NCI-H2196 (cell line): ENCODE measurements at regions not wholly inside any gene's neighbourhood (a gene's known extent, or its start where the extent isn't known, plus 50 kb on each side); places are given as distances from the start of the nearest gene placed in this dataset.

Experiments
- DNase-seq: peaks from one replicate; lab custom pipeline; 2025; ENCODE audit not compliant: unreplicated experiment; lab: John Stamatoyannopoulos, UW

DNA sequence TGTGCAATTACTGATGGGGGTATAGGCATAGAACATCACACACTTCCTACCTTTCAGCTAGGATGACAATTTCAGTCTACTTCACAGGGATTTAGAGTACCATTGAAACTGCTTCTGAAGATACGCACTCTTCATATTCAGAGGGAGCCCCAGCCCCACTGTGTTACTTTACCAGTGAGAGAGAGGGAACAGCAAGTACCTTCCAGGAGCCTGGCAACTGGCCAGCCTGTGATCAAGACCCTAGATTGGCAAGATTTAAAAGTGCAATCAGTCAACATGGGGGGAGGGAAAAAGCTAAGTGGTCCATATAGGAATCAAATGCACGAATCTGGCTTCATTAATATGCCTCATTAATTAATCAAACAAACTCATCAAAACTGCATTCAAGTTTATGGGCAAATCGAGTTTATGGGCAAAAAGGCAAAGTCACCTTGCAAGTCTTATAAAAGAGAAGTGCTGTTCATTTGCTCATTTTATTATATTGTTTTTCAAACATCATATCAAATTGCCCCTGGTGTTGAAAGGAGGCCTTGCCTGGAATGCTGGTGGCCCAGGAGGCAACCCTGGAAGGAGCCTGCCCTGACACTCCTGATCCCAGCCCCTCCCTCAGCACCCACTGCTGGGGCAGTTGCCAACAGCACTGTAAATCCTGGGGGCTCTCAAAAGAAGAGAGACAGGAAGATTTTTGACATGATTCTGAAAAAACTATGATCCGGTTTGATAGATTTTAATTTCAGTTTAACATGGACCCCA is 184.9 kb upstream of the DPT start:
- DNase-seq: peak; percentile 3

DNA sequence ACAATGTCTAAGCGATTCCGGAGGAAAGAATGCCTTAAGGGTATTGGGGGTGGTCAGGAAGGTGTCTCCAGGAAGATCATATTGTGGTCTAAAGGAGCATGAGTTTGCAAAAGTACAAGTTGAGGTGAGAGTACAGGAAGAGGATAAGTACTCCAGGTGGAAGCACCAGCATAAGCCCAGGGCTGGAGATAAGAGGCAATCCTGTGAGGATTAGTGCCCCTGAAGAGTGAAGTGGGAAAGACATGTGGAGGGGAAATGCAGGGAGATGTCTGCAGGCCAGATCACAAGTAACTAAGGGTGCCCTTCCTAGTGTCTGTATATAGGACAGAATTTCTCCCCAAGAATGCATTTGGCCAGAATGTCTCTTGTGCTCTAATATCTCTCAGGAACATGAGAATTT is 188.3 kb upstream of the DPT start:
- no peak for DNase-seq

DNA sequence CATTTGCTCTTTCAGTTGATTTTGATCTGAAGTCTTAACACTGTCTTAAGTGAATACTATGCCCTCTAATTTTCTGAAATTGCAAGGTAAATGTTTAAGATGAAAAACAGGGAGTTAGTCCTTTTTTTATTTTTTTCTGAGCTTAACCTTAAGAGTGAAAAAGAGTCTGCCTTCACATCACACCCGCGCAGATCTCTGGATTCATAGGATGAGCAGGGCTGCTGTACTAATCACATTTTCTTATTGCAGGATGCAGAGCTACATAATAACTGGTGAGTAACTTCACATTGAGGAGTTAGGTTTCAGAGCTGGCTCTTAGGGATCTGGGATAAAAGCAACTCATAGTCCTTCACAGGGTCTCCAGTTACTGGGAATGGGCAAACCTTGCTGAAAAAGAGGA is 188.7 kb upstream of the ATP1B1 start:
- no peak for DNase-seq

DNA sequence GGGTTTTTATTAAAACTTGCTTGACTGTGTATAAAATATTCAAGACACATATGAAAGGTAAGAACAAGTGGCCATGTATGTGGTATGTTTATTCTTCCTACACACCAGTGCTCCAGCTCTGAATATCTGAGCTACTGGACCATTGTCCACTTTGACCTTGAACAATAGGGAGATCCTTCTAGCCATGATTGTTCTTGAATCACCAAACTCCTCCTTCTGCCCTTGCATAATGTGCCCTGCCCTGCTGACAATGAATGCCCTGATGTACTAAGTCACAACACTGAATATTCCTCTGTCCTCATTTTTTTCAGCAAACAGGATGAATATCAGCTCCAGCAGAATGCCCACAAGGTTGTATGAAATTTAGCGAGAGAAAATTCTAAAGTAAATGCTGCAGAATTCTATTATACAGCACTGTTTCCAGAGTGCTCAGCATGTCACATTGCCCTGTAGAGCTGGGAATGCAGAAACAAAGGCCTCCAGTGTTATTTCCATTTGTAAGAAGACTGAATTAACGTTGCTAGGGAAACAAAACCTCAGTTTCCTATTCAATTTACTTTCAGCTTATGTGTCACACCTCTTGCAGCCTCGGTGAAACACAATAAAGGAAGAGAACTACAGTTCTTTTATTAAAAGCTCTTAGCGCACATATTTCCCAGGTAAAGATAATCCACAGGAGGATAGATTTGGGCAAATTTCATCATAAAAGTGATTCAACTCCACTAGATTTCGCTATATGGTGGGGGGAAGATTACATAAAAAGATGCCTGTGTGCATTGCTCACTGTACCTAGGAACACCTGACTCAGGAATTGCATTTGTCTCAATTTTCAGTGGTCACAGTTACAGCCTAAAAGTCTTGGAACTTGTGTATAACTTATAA is 187.4 kb upstream of the ATP1B1 start:
- DNase-seq: no peak

DNA sequence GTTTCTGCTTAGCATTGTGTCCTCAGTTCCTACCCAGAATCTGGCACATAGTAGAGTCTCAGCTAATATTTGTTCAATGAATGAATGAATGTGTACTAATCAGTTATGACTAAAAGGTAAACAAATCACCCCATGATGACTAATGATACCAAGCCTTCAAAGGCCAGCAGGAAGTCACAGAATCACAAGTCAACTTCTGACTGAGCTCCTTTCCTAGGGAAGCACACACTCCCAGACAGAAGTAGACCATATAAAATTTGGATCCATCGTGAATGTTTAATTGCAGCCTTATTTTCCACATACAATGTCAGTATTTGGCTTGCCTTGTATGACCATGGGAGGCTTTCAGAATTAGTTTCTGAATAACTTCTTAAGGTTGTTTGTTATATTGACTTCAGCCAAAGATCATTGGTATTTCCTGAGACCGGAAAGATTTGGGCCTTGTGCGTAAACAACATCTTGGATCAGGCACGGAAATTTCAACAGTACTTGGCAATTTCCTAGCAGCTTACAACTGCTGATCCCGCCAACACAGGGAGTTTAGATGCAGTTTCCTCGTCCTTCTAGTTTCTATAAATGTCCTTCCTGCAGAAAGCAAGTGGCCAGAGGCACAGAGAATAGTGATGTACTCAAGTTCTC is 185.9 kb upstream of the ATP1B1 start:
- no peak for DNase-seq

DNA sequence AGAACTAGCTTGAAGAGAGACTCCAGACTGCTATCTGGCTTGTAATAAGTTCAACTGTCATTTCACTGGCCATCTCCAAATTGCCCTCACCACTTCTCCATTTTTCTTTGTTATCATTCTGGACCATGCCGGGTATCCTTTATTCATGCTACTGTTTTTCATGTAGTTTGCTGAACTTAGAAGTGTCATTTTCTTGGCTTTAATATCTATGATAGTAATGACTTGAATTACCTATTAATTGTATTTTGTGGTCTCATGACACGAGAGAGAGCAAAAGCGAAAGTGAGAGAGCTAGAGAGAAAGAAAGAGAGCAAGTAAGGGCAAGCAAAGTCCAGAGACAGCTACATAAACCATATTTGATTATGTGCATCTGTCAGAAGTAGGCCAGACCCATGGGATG is 184.9 kb upstream of the ATP1B1 start:
- no peak for DNase-seq

GRCh38 chr1:168923521-168924136 is 182.9 kb upstream of the ATP1B1 start:
- DNase-seq: no peak

GRCh38 chr1:168924976-168925375 is 181.5 kb upstream of the ATP1B1 start:
- DNase-seq: no peak

- DNase-seq: no peak
These were observed 180.3 kb upstream of the ATP1B1 start for GRCh38 chr1:168926236-168926635.

DNA sequence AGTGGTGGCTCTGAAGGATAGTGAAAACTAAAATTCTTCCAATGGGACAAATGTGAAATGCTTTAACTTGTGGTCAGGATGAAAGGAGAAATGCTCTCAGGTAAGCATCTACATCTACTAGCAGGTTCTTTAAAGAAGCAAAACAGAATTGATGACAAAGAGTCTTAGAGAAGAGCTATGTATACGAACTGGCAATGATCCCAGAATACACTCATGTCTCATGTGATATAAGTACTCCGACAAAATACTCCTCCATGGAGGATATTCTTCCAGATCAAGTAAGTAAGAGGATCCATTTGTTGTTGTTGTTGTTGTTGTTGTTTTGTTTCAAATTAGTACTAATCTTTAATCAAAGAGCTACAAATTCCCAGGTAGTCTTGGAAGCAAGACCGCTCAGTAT is 174.0 kb upstream of the ATP1B1 start:
- DNase-seq: peak; percentile 35

- DNase-seq: no peak
These were observed 173.2 kb upstream of the ATP1B1 start for GRCh38 chr1:168933141-168933805.

DNA sequence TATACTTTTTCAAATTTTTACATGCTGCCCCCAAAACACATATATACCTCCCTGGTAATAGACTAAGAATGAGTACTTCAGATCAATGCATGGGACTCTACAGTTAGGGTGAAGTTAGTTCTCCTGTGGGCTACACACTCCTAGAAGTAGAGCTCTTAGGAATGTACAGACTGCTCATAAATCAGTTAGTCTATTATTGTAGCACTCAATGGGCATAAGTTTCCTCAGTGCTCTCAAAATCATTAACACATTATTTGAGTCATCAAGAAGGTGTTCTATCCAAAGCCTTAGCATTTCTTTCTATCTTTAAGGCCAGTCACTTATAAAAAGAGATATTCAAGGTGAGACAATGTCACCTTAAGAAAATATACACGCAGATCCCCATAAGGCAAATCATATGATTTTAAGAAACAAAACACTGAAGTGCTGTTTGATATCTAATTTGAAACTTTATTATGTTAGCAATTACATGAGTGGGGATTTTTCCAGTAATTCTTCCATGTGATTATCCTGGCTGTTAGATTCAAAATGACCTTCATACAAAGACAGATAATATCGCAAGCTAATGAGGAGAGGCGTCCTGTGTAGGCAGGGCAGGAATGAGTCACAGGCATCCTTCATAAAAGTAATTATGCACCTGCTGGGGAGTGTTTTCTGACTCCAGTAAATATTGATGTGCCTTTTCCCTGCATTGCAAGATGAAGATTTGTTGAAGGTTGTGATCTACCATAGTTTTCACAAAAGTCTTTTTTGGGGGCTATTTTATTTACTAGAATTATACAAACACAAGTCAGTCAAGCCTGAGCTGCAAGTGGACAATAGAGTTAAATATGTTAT is 167.2 kb upstream of the ATP1B1 start:
- peak; percentile 59 for DNase-seq

DNA sequence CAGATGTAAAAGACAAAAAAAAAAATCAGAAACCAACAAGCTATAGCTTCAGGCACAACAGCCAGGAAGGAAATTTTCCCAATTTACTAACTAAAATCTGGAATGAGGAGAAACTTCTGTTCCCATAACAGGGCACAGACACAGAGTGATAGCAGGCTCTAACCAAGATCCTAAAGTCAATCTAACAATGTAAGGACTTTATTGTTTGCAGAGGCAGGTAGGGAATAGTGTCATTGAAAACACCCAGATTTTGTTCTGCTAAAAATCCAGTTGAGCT is 166.6 kb upstream of the ATP1B1 start:
- DNase-seq: no peak

- DNase-seq: no peak
These were observed 164.8 kb upstream of the ATP1B1 start for GRCh38 chr1:168941640-168942039.

GRCh38 chr1:168942165-168942564 is 164.3 kb upstream of the ATP1B1 start:
- DNase-seq: no peak

- DNase-seq: no peak
These were observed 160.6 kb upstream of the ATP1B1 start for GRCh38 chr1:168945870-168946269.

DNA sequence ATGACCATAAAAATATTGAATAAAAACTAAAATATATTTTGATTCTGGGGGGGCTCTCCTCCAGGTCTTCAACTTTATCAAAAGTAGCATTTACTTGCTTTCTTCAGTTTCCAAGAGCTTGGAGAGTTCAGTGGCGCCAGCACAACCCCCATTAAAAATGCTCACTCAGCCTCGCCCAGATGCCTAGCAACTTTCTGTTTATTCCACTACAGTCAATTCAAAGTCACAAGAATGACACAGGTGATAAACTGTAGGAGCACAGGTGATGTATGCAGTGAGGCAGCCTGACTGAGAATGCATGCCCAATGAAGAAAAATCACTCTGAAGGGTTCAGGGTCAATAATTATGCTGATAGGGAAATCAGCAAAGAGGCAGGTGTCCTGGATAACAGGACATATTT is 159.4 kb upstream of the ATP1B1 start:
- no peak for DNase-seq

DNA sequence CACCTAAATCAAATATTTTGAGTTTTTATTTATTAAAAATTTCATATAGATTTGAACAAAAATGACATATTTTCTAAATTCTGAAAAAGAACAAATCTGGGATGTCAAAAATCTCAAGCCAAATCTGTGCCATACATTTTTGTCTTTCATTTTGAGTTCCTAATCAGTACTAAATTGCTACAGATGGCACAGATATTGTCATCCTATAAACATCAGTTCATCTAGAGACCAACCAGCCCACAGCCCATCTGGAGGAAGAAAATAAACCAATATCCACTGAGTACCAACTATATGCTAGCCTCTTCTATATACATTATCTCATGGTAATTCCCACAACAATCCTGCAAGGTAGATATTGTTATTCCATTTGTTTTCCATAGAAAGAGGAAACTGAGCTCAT is 156.8 kb upstream of the ATP1B1 start:
- no peak for DNase-seq

DNA sequence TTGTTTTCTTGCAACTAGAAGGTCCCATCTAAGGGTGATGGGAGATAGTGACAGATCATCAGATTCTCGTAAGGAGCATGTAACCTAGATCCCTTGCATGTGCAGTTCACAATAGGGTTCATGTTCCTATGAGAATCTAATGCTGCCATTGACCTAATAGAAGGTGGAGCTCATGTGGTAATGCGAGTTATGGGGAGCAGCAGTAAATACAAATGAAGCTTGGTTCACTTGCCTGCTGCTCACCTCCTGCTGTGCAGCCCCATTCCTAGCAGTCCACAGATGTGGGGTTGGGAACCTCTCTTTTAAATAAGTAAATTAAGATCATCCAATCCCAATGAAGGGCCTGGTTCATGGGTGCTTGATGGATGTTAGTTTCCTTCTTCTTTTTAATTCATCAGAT is 148.7 kb upstream of the ATP1B1 start:
- no peak for DNase-seq

DNA sequence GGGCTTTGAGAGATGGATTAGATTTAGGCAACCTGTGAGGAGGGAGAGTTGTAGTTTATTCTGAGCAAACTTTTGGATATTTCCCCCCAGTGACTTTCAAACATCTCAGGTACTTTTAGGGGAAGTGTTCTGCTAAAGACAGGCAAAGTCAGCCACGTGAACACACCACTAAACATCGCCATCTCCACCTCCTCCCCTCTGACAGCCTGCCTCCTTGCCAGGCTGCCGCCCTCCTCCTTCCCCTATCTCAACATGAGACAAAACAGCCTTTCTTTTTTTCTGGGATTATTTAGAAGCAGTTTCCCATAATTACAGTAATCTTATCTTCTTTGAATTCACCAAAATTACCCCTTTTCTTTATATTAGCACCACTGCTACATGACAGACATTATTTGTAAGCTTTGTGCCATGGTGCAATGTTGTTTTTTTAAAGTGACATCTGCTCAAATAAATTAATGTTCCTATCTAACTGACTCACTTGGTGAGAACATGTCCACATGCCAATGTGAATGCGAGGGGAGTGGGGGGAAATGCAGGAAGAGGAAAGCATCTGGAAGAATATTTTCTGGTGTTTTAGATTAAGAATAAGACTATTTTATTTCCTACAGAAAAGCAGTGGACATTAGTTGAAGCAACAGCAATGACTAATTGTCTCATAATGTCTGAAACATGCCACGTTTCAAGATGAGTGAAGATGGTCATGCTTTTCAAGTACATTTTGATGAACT is 147.8 kb upstream of the ATP1B1 start:
- DNase-seq: no peak
